ENCODE measurements at regions not wholly inside any gene's neighbourhood (a gene's known extent, or its start where the extent isn't known, plus 50 kb on each side); places are given as distances from the start of the nearest gene placed in this dataset.

DNA sequence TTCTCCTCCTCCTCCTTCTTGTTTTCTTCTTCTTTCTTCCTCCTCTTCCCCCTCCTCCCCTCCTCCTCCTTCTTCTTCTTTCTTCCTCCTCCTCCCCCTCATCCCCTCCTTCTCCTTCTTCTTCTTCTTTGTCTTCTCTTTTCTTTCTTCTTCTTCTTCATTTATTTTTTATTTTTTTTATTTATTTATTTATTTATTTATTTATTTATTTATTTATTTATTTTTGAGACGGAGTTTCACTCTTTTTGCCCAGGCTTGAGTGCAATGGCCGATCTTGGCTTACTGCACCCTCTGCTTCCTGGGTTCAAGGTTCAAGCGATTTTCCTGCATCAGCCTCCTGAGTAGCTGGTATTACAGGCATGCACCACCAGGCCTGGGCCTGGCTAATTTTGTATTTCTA, 1332.5 kb upstream of the CDH9 start:
- no peak for TF ChIP-seq RFX5 (IDR thresholded peaks at IDR 0.05; ENCODE audit: low read length)
- TF ChIP-seq, protein P1, sequence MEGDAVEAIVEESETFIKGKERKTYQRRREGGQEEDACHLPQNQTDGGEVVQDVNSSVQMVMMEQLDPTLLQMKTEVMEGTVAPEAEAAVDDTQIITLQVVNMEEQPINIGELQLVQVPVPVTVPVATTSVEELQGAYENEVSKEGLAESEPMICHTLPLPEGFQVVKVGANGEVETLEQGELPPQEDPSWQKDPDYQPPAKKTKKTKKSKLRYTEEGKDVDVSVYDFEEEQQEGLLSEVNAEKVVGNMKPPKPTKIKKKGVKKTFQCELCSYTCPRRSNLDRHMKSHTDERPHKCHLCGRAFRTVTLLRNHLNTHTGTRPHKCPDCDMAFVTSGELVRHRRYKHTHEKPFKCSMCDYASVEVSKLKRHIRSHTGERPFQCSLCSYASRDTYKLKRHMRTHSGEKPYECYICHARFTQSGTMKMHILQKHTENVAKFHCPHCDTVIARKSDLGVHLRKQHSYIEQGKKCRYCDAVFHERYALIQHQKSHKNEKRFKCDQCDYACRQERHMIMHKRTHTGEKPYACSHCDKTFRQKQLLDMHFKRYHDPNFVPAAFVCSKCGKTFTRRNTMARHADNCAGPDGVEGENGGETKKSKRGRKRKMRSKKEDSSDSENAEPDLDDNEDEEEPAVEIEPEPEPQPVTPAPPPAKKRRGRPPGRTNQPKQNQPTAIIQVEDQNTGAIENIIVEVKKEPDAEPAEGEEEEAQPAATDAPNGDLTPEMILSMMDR (IDR thresholded peaks at IDR 0.05) = no peak
- TF ChIP-seq MEF2A (IDR thresholded peaks at IDR 0.05; ENCODE audit: borderline replicate concordance, low read depth) = no peak
- no peak for TF ChIP-seq EP300 (IDR thresholded peaks at IDR 0.05; ENCODE audit: borderline replicate concordance in 1 of 2, low read depth in 1 of 2, low read length in 1 of 2)
- no peak for TF ChIP-seq POLR2AphosphoS5 (IDR thresholded peaks at IDR 0.05; ENCODE audit: low read depth, low read length)
- TF ChIP-seq ELF1 (IDR thresholded peaks at IDR 0.05) = no peak
- TF ChIP-seq SMC3 (IDR thresholded peaks at IDR 0.05; ENCODE audit: low read depth, low read length) = no peak
- TF ChIP-seq, protein P2, sequence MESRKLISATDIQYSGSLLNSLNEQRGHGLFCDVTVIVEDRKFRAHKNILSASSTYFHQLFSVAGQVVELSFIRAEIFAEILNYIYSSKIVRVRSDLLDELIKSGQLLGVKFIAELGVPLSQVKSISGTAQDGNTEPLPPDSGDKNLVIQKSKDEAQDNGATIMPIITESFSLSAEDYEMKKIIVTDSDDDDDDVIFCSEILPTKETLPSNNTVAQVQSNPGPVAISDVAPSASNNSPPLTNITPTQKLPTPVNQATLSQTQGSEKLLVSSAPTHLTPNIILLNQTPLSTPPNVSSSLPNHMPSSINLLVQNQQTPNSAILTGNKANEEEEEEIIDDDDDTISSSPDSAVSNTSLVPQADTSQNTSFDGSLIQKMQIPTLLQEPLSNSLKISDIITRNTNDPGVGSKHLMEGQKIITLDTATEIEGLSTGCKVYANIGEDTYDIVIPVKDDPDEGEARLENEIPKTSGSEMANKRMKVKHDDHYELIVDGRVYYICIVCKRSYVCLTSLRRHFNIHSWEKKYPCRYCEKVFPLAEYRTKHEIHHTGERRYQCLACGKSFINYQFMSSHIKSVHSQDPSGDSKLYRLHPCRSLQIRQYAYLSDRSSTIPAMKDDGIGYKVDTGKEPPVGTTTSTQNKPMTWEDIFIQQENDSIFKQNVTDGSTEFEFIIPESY (IDR thresholded peaks at IDR 0.05; ENCODE audit: borderline replicate concordance, low read depth) = no peak
- TF ChIP-seq EZH2phosphoT487 (IDR thresholded peaks at IDR 0.05; ENCODE audit: borderline replicate concordance, low read depth) = no peak
- TF ChIP-seq, protein P3, sequence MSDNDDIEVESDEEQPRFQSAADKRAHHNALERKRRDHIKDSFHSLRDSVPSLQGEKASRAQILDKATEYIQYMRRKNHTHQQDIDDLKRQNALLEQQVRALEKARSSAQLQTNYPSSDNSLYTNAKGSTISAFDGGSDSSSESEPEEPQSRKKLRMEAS (IDR thresholded peaks at IDR 0.05; ENCODE audit: low read depth) = no peak
- no peak for TF ChIP-seq MXI1 (IDR thresholded peaks at IDR 0.05; ENCODE audit: low read depth, low read length)
- TF ChIP-seq TEAD4 (IDR thresholded peaks at IDR 0.05; ENCODE audit: borderline replicate concordance, insufficient read depth) = no peak

Data from SK-N-SH (cell line).